HG03095 (cell line): ENCODE measurements at regions not wholly inside any gene's neighbourhood (a gene's known extent, or its start where the extent isn't known, plus 50 kb on each side); places are given as distances from the start of the nearest gene placed in this dataset.
A peak's percentile ranks its signal among the peaks of the same experiment; 100 is the strongest.
"Not testable (repeated sequence)": the region's sequence is repeated elsewhere in the genome, so short reads cannot be mapped to it uniquely, and the experiment has no call there.

ENCODE experiments used
- ATAC-seq: cut with Tn5 transposase; IDR thresholded peaks from one replicate; pipeline ENCODE4 v1.9.1; 2021; ENCODE audit warnings: moderate library complexity; ENCODE audit not compliant: unreplicated experiment

DNA sequence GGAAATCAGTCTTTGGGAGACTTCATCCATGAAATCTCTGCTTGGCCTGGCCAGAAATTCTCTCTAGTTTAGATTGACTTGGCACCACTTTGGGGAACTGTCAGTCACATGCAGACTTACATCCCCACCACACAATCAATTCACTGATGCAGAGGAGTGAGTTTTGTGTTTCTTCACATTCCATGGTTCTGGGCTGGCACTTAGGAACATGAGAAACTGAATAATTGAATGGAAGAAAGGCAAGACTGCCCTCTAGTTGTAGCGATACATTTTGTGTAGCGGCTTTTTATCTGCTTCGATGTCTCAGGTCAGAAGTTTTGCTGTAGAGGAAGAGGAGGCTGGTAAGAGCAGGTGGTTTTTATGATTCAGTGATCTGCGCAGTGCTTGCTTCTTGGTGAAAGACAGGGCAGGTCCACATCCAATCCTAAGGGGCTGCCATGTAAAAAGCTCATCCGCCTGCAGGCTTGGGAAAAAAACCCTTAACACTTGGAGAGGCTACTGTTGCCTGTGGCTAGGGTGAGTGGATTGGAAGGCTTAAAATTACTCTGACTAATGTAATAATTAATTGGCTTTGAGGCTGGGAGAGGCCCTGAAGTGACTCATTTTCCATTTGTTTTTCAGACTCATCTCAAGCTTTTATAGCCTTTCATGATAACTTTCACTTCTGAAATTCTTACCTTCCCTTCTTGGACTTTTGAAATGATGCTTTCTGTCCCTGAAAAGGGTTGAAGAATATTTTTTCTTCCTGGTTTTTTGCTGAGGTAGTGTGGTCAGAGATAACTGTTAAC is 75.4 kb upstream of the LPCAT1 start:
- not testable (repeated sequence) for ATAC-seq

DNA sequence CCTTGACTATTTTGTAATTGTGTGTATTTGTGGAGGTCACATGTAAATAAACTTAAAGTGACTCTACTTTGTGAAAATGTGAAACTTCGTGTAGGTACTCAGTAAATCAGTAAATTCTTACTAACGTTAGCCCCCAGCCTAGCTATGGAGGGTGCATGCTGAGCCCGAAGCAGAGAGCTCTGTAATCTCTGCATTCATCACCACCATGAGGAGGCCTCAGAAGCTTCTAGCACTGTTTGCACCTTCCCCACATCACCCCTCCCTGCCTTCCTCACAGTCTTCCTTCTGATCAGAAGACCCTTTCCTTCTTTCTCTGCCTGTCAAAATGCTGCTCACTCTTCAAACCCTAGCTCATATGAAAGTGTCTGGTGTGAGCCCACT is 73.3 kb upstream of the LPCAT1 start:
- not testable (repeated sequence) for ATAC-seq

DNA sequence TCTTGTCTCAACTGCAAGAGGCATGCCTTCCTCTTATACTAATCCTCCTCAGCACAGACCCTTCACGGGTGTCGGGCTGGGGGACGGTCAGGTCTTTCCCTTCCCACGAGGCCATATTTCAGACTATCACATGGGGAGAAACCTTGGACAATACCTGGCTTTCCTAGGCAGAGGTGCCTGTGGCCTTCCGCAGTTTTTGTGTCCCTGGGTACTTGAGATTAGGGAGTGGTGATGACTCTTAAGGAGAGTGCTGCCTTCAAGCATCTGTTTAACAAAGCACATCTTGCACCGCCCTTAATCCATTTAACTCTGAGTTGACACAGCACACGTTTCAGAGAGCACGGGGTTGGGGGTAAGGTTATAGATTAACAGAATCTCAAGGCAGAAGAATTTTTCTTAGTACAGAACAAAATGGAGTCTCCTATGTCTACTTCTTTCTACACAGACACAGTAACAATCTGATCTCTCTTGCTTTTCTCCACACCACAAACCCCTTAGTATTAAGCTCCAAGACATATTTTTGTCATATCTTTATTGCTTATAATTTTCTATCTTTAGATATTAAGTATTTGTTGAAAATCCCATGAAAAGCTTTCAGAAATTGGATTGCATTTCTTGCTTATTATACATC is 72.8 kb upstream of the LPCAT1 start:
- not testable (repeated sequence) for ATAC-seq

- peak; percentile 90 for ATAC-seq
Observed at GRCh38 chr5:1594357-1595106, 70.8 kb upstream of the LPCAT1 start.

DNA sequence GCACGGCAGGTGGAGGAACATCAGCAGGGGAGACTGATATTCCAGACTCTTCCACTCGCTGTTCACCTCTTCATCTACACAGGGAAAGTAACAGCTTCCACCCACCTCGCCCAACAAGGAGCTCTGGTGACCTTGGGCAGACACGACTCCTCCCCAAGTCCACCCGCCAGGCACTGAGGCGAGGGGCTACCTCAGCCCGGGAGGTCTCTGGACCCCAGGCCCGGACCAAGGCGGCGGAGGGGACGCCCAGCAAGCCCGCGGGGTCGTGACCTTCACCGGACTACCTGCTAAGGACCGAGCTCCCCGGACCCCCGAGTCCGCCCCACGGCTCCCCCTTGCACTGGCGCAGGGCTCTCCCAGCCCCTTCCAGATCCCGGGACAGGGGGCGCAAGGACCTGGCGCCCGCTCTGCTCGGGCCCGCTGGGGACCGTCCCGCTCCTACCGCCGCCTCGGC is 70.2 kb upstream of the LPCAT1 start:
- no peak for ATAC-seq

- not testable (repeated sequence) for ATAC-seq
Observed at GRCh38 chr5:1588071-1588694, 64.4 kb upstream of the LPCAT1 start.

DNA sequence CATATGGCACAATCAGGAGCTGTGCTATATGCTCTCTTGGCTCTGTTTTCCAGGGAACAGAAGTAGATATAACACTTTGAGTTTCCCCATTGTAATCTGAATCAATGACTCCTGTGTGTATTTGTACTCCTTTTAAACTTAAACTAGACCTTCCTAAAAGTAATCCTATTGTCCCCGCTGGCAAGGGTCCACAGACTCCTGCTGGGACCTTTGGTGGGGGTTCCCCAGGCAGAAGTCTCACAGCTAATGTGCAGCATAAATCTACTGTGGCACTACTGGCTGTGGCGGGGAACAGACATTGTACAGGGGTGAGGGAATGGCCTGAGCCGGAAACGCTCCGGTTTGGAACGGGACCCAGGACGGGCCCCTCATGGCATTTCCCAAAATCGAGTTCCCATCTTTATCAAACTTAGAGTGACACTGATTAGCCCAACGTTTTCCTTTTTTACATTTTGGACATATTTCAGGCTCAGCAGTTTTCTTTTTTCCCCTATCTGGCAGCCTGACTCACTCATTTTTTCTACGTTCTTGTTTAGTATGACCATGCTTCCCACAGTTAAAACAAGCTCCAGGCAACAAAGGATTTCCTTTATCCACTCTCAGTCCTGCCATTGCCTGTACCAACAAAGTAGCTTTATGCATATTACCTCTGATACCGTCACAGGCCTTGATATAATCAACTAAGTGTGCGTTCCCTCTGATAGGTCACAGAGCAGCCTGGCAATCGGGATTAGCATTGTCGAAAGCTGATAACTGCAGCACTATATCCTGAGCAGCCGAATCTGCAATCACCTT is 59.5 kb upstream of the LPCAT1 start:
- not testable (repeated sequence) for ATAC-seq

GRCh38 chr5:1579389-1579788 is 55.6 kb upstream of the LPCAT1 start:
- not testable (repeated sequence) for ATAC-seq

GRCh38 chr5:1576851-1577250 is 53.1 kb upstream of the LPCAT1 start:
- ATAC-seq = not testable (repeated sequence)

DNA sequence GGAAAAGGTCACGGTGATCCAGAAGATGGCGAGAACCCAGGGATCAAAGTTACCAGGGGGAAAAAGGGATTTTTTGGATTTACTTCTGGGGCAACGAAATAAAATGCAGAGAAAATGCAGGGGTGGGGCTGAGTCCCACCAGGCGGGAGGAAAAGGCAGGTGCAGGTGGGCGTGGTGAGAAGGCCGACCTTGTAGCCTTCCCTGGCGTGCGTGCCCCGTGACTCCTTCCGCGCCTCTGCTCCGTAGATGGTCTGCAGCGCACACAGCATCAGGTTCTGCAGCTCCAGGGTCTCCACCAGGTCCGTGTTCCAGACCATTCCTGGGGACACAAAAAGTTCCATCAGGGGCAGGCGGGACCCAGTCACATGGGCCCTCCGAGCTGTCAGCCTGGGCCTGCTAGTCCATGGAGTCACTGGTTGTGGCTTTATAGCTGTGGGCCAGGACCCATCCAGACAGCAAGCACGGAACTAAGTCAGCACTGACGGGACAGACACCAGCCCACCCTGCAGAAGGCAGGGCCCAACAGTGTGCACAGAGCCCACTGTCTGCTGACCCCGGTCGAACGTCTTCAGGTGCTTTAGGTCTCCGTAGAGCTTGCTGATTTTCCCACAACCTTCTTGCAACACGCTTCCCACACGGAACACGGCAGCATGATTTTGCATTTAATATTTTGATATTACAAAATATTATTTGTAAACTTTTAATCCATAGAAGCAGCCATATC is 52.4 kb upstream of the LPCAT1 start:
- not testable (repeated sequence) for ATAC-seq

GRCh38 chr5:1575491-1575890 is 51.7 kb upstream of the LPCAT1 start:
- ATAC-seq = not testable (repeated sequence)

GRCh38 chr5:1574023-1574318 is 50.2 kb upstream of the LPCAT1 start:
- not testable (repeated sequence) for ATAC-seq

DNA sequence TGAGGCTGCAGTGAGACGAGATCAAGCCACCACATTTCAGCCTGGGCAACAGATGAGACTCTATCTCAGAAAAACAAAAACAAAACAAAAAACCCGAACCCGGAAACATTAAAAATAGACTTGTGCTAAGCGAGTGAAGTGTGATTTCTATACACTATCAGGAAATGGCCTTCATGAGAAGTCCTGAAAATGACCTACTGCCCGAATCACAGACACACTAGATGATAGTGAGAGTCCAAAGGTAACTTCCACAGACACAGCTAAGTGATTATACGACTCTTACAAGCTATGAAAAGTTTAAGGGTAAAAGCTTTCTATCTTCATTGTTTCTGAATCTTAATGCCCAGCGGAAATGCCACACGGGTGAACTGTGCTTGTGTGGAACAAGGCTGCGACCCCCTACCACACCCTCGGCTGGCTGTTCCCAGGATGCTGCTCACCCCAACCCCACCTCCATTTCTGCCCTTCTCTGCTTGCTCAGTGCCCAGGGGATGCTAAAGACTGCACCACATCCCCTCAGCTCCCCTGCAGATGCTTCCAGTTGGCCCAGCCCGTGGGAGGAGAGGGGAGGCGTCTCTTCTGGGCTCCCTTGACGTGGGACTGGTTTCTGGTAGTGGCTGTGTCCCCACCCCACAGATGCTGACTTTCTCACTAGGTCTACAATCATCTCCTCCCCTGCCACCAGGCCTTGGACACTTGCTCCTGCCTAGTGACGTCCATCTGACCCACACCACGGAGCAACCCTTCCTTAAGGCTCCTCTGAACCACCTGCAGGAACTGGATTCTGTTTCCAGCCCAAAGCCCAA is 49.7 kb upstream of the LPCAT1 start:
- not testable (repeated sequence) for ATAC-seq
